Left lung (tissue), 4 donors: ENCODE measurements at regions not wholly inside any gene's neighbourhood (a gene's known extent, or its start where the extent isn't known, plus 50 kb on each side); places are given as distances from the start of the nearest gene placed in this dataset.
"Not testable (repeated sequence)": the region's sequence is repeated elsewhere in the genome, so short reads cannot be mapped to it uniquely, and the experiment has no call there.

ENCODE experiments used
- ATAC-seq: fragments of 200-7000 bp; cut with Tn5 transposase; one replicate; pipeline ENCODE4 v1.9.1; 2020; ENCODE audit warnings: moderate library complexity
- DNase-seq, 4 donors: peaks; one replicate each; pipeline ENCODE4 v3.0.0-alpha.2; 2013 to 2020
- H3K27ac ChIP-seq, 2 donors: fragments of 200-600 bp; sonication (generic) in 1 of 2; one replicate each; pipeline versions ENCODE4 v1.5.0 to v1.8.0; 2020 to 2021
- H3K27me3 ChIP-seq, 2 donors: fragments of 200-600 bp; sonication (generic) in 1 of 2; one replicate each; pipeline versions ENCODE4 v1.5.0 to v1.8.0; 2020 to 2021
- H3K36me3 ChIP-seq, 2 donors: fragments of 200-600 bp; sonication (generic) in 1 of 2; one replicate each; pipeline versions ENCODE4 v1.5.0 to v1.8.0; 2020 to 2021
- H3K4me1 ChIP-seq, 2 donors: fragments of 200-600 bp; one replicate each; pipeline ENCODE4 v1.8.0; 2021
- H3K4me3 ChIP-seq, 2 donors: fragments of 200-600 bp; sonication (generic) in 1 of 2; one replicate each; pipeline versions ENCODE4 v1.5.0 to v1.8.0; 2020 to 2021; ENCODE audit warnings: mild to moderate bottlenecking in 1 of 2
- H3K9me3 ChIP-seq, 2 donors: fragments of 200-600 bp; sonication (generic) in 1 of 2; one replicate each; pipeline versions ENCODE4 v1.5.0 to v1.8.0; 2020 to 2021
- intact Hi-C, 2 donors: fragments of 100-400 bp; cut with DNase I; formaldehyde crosslinking; loops; one replicate each; pipeline versions ENCODE4 v1.11.2 to v1.14.2; 2022
- TF ChIP-seq, protein P1 (sequence below), 2 donors: fragments of 200-600 bp; sonication (generic) in 1 of 2; IDR thresholded peaks; one replicate each; pipeline versions ENCODE4 v1.5.0 to v1.8.0; 2021; ENCODE audit warnings: antibody characterized with exemption in 2 of 2
- donor health status: DM: no; HTN: yes; CAD: no.
- donor health status: DM: no; HTN: no; CAD: no.

DNA sequence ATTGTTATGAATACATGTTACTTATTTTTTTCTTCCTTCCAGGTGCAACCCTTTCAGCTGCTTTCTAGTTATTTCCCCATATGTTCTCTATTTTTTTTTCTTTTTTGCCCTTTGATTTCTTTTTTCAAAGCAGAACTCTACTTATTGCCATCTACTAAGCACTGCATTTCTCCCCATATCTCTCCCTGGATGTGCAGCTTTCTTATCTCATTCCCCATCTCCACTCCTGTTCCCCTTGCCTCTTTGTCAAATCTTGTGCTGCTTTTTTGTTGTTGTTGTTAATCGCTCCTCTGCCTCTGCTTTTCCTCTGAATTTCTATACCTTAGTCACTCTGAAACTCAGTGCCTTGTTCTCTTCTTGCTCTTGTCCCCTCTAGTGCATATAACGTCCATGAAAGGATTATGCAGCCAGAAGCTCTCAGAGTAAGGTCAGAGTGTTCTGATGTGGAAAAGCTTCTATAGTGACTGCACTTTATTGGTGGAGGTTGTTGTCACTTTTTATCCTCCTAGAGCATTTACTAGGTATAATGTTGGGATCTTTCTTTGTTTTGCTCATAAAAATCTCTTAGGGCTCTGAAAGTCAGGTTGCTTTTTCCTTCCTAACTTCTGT is 51.1 kb upstream of the JADE1 start:
- DNase-seq (no peak), ATAC-seq (no peak)
- H3K27ac ChIP-seq, result no peak overlapping the region
- intact Hi-C loops, result no loop called here
- H3K27me3 ChIP-seq, result no peaks in the 10 kb centered on the region
- no peaks in the 10 kb centered on the region for H3K4me1 ChIP-seq
- H3K9me3 ChIP-seq, result no peaks in the 10 kb centered on the region
- H3K4me3 ChIP-seq, result no peak overlapping the region
- H3K36me3 ChIP-seq, result no peaks in the 10 kb centered on the region
- TF ChIP-seq, protein P1, sequence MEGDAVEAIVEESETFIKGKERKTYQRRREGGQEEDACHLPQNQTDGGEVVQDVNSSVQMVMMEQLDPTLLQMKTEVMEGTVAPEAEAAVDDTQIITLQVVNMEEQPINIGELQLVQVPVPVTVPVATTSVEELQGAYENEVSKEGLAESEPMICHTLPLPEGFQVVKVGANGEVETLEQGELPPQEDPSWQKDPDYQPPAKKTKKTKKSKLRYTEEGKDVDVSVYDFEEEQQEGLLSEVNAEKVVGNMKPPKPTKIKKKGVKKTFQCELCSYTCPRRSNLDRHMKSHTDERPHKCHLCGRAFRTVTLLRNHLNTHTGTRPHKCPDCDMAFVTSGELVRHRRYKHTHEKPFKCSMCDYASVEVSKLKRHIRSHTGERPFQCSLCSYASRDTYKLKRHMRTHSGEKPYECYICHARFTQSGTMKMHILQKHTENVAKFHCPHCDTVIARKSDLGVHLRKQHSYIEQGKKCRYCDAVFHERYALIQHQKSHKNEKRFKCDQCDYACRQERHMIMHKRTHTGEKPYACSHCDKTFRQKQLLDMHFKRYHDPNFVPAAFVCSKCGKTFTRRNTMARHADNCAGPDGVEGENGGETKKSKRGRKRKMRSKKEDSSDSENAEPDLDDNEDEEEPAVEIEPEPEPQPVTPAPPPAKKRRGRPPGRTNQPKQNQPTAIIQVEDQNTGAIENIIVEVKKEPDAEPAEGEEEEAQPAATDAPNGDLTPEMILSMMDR (IDR thresholded peaks at IDR 0.05), result no peak

DNA sequence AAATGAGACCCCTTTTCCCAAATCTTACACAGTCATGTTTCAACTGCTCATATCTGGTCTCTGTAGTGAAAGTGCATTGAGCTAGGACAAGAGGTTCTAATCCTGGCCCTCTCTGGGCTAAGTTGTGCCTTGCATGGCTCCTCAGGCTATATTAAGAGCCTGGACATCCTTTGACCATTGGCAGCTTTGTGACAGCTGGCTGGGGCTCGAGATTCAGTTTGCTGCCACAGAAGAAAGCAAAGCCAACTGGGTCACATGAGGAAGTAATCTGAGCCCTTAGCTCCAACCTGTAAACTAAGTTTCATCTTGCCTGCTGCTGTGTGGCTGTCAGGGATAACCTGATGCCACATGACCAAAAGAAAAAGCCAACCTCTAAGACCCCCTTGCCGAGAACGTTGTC is 51.8 kb upstream of the JADE1 start:
- intact Hi-C loops, result no loop called here
- Histone ChIP-seq H3K9me3 (no peaks in the 10 kb centered on the region), H3K4me1 (no peaks in the 10 kb centered on the region), H3K27me3 (no peaks in the 10 kb centered on the region), H3K4me3 (no peak overlapping the region), H3K27ac (no peak overlapping the region), H3K36me3 (no peaks in the 10 kb centered on the region)
- TF ChIP-seq, protein P1 (IDR thresholded peaks at IDR 0.05), result no peak
- DNase-seq (no peak), ATAC-seq (no peak)

DNA sequence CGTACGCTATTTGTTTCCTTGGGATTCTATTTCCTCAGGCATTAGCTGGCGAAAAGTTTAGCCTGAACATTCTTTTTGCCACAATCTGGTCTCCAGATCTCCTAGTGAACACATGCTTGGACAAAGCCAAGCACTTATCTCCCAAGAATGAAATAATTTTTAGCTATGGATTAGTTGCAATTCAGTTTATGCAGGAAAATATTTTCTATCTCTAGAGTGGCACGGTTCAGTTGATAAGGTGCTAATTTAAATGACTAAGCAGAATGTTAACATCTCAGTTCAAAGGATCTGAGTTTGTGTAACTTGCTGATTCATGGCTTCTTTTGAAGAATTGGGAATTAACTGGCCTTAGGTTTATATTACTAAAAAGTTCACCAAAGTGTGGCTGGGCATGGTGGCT is 58.1 kb upstream of the JADE1 start:
- Histone ChIP-seq H3K36me3 (no peaks in the 10 kb centered on the region), H3K4me3 (no peak overlapping the region), H3K27me3 (no peaks in the 10 kb centered on the region), H3K4me1 (no peaks in the 10 kb centered on the region), H3K9me3 (no peaks in the 10 kb centered on the region), H3K27ac (no peak overlapping the region)
- ATAC-seq, result no peak
- TF ChIP-seq, protein P1 (IDR thresholded peaks at IDR 0.05), result no peak
- DNase-seq, result no peak
- intact Hi-C loops, result no loop called here

DNA sequence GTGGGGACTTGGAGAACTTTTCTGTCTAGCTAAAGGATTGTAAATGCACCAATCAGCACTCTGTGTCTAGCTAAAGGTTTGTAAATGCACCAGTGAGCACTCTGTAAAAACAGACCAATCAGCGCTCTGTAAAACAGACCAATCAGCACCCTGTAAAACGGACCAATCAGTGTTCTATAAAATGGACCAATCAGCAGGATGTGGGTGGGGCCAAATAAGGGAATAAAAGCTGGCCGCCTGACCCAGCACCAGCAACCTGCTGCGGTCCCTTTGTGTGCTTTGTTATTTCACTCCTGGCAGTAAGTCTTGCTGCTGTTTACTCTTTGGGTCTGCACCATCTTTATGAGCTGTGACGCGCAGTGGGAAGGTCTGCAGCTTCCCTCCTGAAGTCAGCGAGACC is 67.8 kb upstream of the JADE1 start:
- ATAC-seq, H3K9me3 ChIP-seq, H3K36me3 ChIP-seq, H3K4me1 ChIP-seq, DNase-seq, H3K4me3 ChIP-seq, H3K27ac ChIP-seq, intact Hi-C loops, H3K27me3 ChIP-seq: not testable (repeated sequence)

DNA sequence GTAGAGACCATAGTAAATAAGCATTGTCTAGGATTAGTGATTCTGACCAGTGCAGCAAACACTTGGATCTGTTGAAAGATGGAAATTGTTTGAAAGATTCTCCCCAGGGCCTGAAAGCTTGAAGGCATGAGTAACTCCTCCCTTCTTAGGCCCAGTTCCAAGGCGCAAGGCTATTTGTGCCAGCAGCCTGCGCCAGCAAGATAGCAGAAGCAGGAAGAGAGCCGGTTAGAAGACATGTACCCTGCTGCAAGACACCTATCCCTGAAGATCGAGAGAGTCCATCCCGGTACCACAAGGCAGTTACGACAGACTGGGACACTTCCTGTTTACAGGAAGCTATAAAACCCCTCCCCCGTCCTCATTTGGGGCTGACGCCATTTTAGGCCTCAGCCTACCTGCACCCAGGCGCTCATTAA is 72.4 kb upstream of the JADE1 start:
- intact Hi-C loops, result no loop called here
- TF ChIP-seq, protein P1 (IDR thresholded peaks at IDR 0.05), result no peak
- DNase-seq, result no peak

DNA sequence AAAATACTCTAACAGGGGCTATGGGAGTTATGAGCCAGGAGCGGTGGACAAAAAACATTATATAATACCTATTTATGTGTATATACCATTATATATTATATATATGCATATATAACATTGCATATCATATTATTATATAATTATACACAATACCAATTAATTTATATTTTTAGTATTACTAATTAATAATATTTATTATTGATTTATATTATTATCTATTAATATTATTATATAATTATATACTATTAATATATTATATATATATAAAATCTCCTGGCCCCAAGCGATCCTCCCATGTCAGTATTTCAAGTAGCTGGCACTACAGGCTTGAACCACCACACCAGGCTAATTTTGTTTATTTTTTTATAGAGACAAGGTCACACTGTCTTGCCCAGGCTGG is 73.8 kb upstream of the JADE1 start:
- DNase-seq, result no peak
- no peak for ATAC-seq
- intact Hi-C loops, result no loop called here
- H3K36me3 ChIP-seq, result no peaks in the 10 kb centered on the region
- no peaks in the 10 kb centered on the region for H3K9me3 ChIP-seq
- no peak overlapping the region for H3K27ac ChIP-seq
- no peak overlapping the region for H3K4me3 ChIP-seq
- no peaks in the 10 kb centered on the region for H3K4me1 ChIP-seq
- TF ChIP-seq, protein P1 (IDR thresholded peaks at IDR 0.05), result no peak
- no peaks in the 10 kb centered on the region for H3K27me3 ChIP-seq

More for the DNA sequence above, 72.4 kb upstream of the JADE1 start:
- Histone ChIP-seq H3K27ac (no peak overlapping the region), H3K9me3 (no peaks in the 10 kb centered on the region), H3K4me3 (no peak overlapping the region), H3K36me3 (no peaks in the 10 kb centered on the region), H3K4me1 (no peaks in the 10 kb centered on the region), H3K27me3 (no peaks in the 10 kb centered on the region)
- no peak for ATAC-seq
